GM12873 (cell line): ENCODE measurements at regions not wholly inside any gene's neighbourhood (a gene's known extent, or its start where the extent isn't known, plus 50 kb on each side); places are given as distances from the start of the nearest gene placed in this dataset.

Source experiments
- CTCF ChIP-seq: IDR thresholded peaks from 2 replicates; pipeline ENCODE4 v1.5.1; 2012; ENCODE audit warnings: low read depth, mild to moderate bottlenecking, moderate library complexity, low read length, control low read depth; ENCODE audit not compliant: insufficient read depth; ENCODE audit errors: missing control alignments

DNA sequence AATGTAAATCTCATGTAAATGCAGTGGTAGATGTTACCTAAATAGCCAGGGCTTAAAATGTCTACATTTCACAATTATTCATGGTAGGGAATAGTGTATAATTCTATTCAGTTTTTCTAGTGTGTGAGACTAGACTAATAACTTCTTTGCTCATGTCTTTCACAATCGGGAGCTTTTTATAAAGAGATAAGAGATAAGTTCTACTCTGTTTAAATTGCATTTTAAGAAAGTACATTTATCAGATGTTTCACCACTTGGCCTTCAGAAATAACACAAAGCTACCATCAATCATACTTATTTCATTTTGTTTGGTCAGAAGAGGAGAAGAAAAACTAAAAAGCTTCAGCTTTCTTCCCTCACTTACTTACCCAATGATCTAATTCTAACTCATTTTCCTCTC is 725.5 kb upstream of the FLRT2 start:
- TF ChIP-seq CTCF: no peak

DNA sequence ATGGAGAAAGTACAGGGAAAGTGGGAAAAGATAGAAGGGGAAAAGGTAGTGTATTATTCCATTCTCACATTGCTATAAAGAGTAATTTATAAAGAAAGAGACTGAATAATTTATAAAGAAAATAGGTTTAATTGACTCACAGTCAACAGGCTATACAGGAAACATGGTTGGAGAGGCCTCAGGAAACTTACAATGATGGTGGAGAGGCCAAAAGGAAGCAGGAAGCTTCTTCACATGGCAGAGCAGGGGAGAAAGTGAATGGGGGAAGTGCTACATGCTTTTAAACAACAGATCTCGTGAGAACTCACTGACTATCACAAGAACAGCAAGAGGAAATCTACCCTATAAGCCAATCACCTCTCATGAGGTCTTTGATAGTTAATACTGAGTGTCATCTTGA is 725.0 kb upstream of the FLRT2 start:
- no peak for TF ChIP-seq CTCF

- no peak for TF ChIP-seq CTCF
Measured at GRCh38 chr14:84806181-84806580, 723.8 kb upstream of the FLRT2 start.

DNA sequence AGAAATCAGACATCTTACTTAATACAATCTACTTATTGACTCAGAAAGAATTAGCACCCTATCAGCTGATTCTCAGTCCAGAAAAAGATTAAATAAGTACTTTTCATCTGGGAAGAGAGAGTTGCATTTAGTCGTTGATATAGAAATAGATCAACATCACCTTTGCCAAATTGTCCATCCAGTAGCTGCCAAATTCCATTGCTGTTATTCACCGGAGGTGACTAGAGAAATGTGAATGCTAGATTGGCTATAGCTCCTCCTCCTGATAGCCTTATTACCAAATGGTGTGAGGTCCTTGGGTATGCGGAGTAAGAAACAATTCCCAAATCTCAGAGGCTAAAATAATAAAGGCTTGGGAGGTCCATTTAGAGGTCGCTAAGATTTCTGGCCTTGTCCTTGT is 723.3 kb upstream of the FLRT2 start:
- TF ChIP-seq CTCF: no peak

DNA sequence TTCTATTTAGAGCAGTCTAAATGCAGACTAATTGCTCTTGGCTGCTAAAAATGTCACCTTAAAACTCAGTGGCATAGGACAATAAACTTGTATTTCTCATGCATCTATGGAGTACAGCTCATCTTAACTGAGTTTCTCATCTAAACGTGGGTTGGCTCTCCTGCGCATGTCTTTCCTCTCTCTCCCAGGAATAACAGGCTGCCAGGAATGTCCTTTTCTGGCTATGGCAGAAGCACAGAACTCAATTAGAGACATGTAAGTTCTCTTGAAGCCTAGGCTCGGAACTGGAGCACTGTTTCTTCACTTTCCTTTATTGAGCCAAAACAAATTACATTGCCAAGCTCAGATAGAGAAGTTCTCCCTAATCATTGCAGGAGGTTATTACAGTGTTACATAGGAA is 722.3 kb upstream of the FLRT2 start:
- no peak for TF ChIP-seq CTCF

- TF ChIP-seq CTCF: no peak
Measured at GRCh38 chr14:84809158-84809557, 720.8 kb upstream of the FLRT2 start.

GRCh38 chr14:84814391-84814790 is 715.6 kb upstream of the FLRT2 start:
- TF ChIP-seq CTCF: no peak

DNA sequence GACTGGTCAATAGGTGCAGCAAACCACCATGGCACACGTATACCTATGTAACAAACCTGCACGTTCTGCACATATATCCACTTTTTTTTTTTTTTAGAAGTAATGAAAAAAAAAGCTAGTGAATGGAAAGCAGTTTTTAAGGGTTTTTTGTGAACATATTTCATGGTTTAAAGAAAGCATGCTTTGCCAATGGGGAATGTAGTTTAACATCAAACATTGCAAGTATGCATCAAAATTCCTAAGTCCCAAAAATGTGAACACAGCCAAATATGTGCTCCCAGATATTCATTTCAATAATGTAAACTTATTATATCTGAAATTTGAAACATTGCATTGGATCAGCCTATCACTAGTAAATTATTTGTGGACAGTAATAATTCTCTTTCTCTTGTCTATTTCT is 710.4 kb upstream of the FLRT2 start:
- TF ChIP-seq CTCF: no peak
